ENCODE measurements at regions not wholly inside any gene's neighbourhood (a gene's known extent, or its start where the extent isn't known, plus 50 kb on each side); places are given as distances from the start of the nearest gene placed in this dataset.

DNA sequence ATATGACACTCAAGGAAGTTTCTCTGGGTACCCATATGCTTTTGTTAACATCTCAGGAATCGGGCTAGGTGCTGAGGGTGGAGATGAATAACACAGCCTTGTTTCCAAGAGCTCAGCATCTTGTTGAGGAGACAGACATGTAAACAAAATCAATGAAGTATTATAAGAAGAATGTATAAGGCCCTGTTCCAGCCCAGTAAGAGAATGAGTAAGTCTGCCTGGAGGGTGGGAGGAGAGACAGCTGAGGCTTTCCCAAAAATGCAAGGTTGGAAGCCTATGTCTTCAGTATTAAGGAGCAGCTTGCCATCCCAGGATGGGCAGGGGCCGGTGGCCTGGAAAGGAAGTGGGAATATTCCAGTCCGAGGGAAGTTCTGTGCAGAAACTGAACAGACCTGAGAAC is 615.3 kb upstream of the BTBD3 start:
- TF ChIP-seq POLR2A (IDR thresholded peaks at IDR 0.05): no peak
- TF ChIP-seq, protein P1, sequence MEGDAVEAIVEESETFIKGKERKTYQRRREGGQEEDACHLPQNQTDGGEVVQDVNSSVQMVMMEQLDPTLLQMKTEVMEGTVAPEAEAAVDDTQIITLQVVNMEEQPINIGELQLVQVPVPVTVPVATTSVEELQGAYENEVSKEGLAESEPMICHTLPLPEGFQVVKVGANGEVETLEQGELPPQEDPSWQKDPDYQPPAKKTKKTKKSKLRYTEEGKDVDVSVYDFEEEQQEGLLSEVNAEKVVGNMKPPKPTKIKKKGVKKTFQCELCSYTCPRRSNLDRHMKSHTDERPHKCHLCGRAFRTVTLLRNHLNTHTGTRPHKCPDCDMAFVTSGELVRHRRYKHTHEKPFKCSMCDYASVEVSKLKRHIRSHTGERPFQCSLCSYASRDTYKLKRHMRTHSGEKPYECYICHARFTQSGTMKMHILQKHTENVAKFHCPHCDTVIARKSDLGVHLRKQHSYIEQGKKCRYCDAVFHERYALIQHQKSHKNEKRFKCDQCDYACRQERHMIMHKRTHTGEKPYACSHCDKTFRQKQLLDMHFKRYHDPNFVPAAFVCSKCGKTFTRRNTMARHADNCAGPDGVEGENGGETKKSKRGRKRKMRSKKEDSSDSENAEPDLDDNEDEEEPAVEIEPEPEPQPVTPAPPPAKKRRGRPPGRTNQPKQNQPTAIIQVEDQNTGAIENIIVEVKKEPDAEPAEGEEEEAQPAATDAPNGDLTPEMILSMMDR (IDR thresholded peaks at IDR 0.05): no peak

Measured in Peyer's patch (tissue), 4 donors.